Nephron (organoid): ENCODE measurements at regions not wholly inside any gene's neighbourhood (a gene's known extent, or its start where the extent isn't known, plus 50 kb on each side); places are given as distances from the start of the nearest gene placed in this dataset.

Experiments used
- H3K27ac Mint-ChIP-seq, 3 experiments: 2 replicates each; pipeline ENCODE4 v1.8.0; 2020; ENCODE audit warnings: mixed read lengths in 3 of 3, mild to moderate bottlenecking in 2 of 3, moderate library complexity in 1 of 3
- H3K27me3 Mint-ChIP-seq: 2 replicates; pipeline ENCODE4 v1.8.0; 2021; ENCODE audit warnings: low read depth, mild to moderate bottlenecking, moderate library complexity, mixed read lengths
- H3K36me3 Mint-ChIP-seq: 2 replicates; pipeline ENCODE4 v1.8.0; 2020; ENCODE audit warnings: low read depth, mixed read lengths
- H3K4me1 Mint-ChIP-seq: 2 replicates; pipeline ENCODE4 v1.8.0; 2020; ENCODE audit warnings: mixed read lengths
- H3K4me3 Mint-ChIP-seq, 3 experiments: 2 replicates each; pipeline ENCODE4 v1.8.0; 2020; ENCODE audit warnings: mild to moderate bottlenecking in 3 of 3, mixed read lengths in 3 of 3, moderate library complexity in 2 of 3
- H3K9me3 Mint-ChIP-seq: 2 replicates; pipeline ENCODE4 v1.8.0; 2020; ENCODE audit warnings: mixed read lengths
- TF ChIP-seq, protein P1 (sequence below), 3 experiments: fragments of 200-600 bp; sonication (generic); IDR thresholded peaks; one replicate each; pipeline ENCODE4 v1.5.0; 2021; ENCODE audit warnings: antibody characterized with exemption in 3 of 3; ENCODE audit not compliant: unreplicated experiment in 3 of 3

- H3K9me3 Mint-ChIP-seq: no peaks in the 10 kb centered on the region
- peaks cover 40% of the 10 kb centered on the region for H3K27me3 Mint-ChIP-seq
- peaks cover 3% of the 10 kb centered on the region for H3K4me1 Mint-ChIP-seq
- no peaks in the 10 kb centered on the region for H3K36me3 Mint-ChIP-seq
- TF ChIP-seq, protein P1, sequence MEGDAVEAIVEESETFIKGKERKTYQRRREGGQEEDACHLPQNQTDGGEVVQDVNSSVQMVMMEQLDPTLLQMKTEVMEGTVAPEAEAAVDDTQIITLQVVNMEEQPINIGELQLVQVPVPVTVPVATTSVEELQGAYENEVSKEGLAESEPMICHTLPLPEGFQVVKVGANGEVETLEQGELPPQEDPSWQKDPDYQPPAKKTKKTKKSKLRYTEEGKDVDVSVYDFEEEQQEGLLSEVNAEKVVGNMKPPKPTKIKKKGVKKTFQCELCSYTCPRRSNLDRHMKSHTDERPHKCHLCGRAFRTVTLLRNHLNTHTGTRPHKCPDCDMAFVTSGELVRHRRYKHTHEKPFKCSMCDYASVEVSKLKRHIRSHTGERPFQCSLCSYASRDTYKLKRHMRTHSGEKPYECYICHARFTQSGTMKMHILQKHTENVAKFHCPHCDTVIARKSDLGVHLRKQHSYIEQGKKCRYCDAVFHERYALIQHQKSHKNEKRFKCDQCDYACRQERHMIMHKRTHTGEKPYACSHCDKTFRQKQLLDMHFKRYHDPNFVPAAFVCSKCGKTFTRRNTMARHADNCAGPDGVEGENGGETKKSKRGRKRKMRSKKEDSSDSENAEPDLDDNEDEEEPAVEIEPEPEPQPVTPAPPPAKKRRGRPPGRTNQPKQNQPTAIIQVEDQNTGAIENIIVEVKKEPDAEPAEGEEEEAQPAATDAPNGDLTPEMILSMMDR (IDR thresholded peaks at IDR 0.05; ENCODE audit: unreplicated experiment in 3 of 3): no peak
- H3K4me3 Mint-ChIP-seq: no peak overlapping the region
- H3K27ac Mint-ChIP-seq: peak overlapping the region in 1 of 3 experiments; percentile 28
Measured at GRCh38 chr5:2207109-2207399, 324.3 kb upstream of the IRX4 start.

DNA sequence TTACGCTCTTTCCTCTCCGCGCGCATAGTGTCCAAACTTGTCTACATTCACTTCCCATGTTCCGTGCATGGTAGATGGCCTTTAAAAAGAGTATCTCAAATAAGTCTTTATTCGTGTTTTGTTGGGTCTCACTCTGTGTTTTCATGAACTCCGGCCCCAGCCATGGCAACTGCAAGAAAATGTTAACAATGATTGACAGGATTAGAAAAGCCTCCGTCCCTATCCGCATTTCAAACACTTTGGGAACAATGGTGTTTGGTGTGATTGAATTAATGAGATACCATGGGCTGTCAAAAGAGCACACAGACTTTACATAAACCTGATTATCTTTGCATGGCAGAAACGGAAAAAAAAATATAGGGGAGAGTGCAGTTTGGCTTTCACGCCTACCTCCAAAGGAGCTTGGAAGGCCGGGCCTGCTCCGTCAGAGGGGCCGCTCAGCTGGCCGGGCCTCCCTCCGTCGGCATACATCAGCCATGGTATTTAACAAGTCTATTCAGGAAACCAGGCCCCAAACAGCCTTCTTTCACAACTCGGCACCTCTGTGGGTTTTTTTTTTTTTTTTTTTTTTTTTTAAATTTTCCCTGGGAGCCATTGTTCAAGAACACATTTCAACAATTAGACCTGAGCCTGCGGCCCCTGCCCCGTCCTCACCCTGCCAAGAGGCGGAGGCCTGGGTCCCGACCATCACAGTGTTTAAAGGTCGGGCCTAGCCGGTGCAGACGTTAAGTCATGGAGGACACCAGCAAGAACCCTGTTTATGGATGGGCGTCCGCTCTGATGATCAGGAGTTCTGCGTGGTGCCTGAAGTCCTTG, 323.8 kb upstream of the IRX4 start:
- TF ChIP-seq, protein P1 (IDR thresholded peaks at IDR 0.05; ENCODE audit: unreplicated experiment in 3 of 3): no peak
- no peaks in the 10 kb centered on the region for H3K36me3 Mint-ChIP-seq
- peaks cover 38% of the 10 kb centered on the region for H3K27me3 Mint-ChIP-seq
- H3K9me3 Mint-ChIP-seq: no peaks in the 10 kb centered on the region
- H3K4me3 Mint-ChIP-seq: no peak overlapping the region
- peaks cover 3% of the 10 kb centered on the region for H3K4me1 Mint-ChIP-seq
- H3K27ac Mint-ChIP-seq: peak overlapping the region; percentile 65 to 90 (median 73)

- H3K36me3 Mint-ChIP-seq: no peaks in the 10 kb centered on the region
- no peaks in the 10 kb centered on the region for H3K9me3 Mint-ChIP-seq
Measured at GRCh38 chr5:2205596-2206226, 323.0 kb upstream of the IRX4 start.

DNA sequence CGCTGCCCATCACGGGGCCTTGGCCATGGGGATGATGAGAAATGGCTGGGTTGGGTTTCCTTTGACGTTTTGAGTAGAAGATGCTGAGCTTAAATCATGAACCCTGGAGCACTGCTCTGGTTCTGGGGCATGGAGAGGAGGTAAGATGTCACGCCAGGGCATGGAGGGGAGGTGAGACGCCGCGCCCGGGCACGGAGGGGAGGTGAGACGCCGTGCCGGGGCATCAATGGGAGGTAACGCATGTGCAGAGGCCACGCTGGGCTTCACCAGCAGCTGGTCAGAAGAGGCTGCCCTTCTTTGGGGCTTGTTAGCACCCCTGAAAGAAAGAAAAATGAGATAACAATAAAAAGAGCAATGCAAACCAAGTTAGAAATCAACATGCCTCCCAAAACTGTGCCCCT, 322.5 kb upstream of the IRX4 start:
- Mint-ChIP-seq H3K27me3 (peaks cover 43% of the 10 kb centered on the region), H3K36me3 (no peaks in the 10 kb centered on the region), H3K4me1 (peaks cover 3% of the 10 kb centered on the region), H3K9me3 (no peaks in the 10 kb centered on the region), H3K4me3 (no peak overlapping the region), H3K27ac (no peak overlapping the region)
- TF ChIP-seq, protein P1 (IDR thresholded peaks at IDR 0.05; ENCODE audit: unreplicated experiment in 3 of 3): no peak

More at GRCh38 chr5:2205596-2206226, 323.0 kb upstream of the IRX4 start:
- H3K27me3 Mint-ChIP-seq: peaks cover 41% of the 10 kb centered on the region
- no peak overlapping the region for H3K4me3 Mint-ChIP-seq
- H3K4me1 Mint-ChIP-seq: peaks cover 3% of the 10 kb centered on the region
- H3K27ac Mint-ChIP-seq: peak overlapping the region; percentile 65 to 90 (median 73)
- TF ChIP-seq, protein P1 (IDR thresholded peaks at IDR 0.05; ENCODE audit: unreplicated experiment in 3 of 3): no peak

DNA sequence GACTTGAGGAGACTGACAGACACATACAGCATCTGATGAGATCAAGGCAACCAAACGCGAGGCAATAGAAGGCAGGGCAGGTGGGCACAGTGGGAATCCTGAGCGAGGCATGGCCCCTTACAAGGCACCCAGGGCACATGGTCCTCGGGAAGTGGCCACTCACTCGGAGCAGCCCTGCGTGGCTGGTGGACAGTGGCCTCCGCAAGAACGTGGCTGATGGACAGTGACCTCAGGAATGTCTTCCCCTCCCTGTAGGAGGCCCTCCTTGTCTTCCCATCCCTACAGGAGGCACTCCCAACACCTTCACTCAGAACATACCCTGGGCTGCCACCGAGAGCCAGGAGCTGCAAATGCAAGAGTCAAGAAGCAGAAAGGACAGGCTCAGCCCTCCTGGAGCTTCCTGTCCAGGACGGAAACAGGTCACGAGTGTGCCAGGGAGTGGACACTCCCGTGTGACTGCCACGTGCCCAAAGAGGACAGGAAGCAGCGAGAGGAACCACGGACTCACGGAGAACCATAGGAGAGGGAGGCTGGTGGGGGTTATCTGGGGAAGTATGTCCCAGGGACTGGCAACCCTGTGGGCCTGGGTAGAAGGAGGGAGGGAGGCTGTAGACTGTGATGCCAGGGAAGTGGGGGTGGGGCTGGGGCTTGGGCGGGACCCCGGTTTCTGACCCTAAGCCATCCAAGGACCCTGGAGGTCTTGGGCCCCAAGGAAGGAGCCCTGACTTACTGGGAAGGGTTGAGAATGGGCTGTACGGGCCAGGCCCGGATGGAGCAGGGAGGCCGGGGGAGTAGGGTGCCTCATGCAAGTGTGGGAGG, 321.9 kb upstream of the IRX4 start:
- H3K36me3 Mint-ChIP-seq: no peaks in the 10 kb centered on the region
- peaks cover 48% of the 10 kb centered on the region for H3K27me3 Mint-ChIP-seq
- peaks cover 3% of the 10 kb centered on the region for H3K4me1 Mint-ChIP-seq
- no peak overlapping the region for H3K4me3 Mint-ChIP-seq
- TF ChIP-seq, protein P1 (IDR thresholded peaks at IDR 0.05; ENCODE audit: unreplicated experiment in 3 of 3): no peak
- H3K9me3 Mint-ChIP-seq: no peaks in the 10 kb centered on the region
- no peak overlapping the region for H3K27ac Mint-ChIP-seq
